H4 (cell line): ENCODE measurements at regions not wholly inside any gene's neighbourhood (a gene's known extent, or its start where the extent isn't known, plus 50 kb on each side); places are given as distances from the start of the nearest gene placed in this dataset.

Experiments used
- DNase-seq: peaks from one replicate; pipeline ENCODE4 v3.0.0-alpha.2; 2015; ENCODE audit warnings: low spot score

- no peak for DNase-seq
These were observed 49.8 kb upstream of the CYP2D6 start for GRCh38 chr22:42180349-42180842.
